HG03342 (cell line): ENCODE measurements at regions not wholly inside any gene's neighbourhood (a gene's known extent, or its start where the extent isn't known, plus 50 kb on each side); places are given as distances from the start of the nearest gene placed in this dataset.
"Not testable (repeated sequence)": the region's sequence is repeated elsewhere in the genome, so short reads cannot be mapped to it uniquely, and the experiment has no call there.

Experiments
- ATAC-seq: cut with Tn5 transposase; IDR thresholded peaks from one replicate; pipeline ENCODE4 v1.9.1; 2021; ENCODE audit warnings: mild to moderate bottlenecking, moderate library complexity; ENCODE audit not compliant: unreplicated experiment

DNA sequence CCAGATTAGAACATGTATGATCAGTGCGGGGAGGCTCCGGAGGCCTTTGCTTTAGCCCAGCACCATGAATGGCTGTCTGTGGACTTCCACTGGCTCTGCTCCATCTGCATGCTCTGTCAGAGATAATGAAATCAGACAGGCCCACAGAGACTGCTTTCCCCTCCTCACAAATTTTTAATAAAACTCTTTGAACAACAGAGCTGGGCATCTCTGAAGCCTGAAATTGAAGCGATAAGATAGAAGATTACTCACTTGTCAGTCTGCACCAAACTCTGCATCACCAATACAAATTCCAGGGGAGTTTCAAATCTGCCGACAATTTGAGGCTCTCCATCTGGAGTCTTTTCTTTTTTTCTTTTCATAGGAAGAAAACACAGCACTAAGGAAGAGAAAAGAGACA lies 110.0 kb downstream of the DYRK2 start:
- peak; percentile 22 for ATAC-seq

DNA sequence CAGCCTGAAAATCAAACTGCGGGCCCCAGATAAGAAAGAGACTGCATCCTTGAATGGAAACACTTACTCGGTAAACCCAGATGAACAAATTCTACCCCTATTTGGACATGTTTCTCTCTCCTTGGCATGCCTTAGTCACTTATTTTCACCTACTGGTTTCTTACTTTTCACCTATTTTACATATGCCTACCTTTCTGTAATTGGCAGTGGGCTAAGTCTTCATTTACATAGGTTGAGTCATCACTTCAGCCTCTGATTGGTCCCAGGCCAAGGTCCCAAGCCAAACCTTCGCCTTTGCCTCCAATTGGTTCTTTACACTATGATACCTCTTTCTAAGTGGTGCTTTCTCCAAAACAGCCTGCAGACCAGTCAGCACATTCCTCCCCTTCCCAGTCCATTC lies 111.3 kb downstream of the DYRK2 start:
- no peak for ATAC-seq

DNA sequence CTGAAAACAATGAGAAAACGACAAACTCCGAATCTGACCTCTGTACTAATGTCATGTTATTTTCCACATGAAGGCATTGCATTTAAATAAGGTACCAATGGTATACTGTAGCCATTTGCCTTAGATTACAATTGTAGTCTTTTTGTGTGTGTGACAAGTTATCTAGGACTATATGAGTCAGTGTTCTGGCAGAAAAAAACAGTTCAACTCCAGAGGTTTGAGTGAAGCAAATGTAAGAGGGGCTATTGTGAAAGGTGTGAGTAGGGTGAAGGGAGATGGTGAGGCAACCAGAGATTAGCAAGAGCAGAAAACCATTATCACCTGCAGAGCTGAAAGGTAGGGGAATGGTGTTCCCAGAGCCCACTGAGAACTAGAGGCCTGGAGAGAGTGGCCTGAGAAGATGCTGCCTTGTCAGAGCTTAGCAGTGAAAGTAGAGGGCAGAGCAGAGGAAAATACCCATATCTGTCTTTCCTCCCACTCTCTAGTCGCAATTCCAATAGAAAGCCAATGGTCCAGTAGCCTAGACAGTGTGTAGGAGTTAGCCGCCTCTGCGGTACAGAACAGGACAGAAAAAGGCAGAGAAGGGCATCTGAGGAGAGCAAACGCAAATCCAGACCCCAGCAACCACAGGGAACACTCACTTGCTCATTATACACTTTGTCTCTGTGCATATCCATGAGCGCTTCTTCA lies 112.2 kb downstream of the DYRK2 start:
- ATAC-seq, result no peak

DNA sequence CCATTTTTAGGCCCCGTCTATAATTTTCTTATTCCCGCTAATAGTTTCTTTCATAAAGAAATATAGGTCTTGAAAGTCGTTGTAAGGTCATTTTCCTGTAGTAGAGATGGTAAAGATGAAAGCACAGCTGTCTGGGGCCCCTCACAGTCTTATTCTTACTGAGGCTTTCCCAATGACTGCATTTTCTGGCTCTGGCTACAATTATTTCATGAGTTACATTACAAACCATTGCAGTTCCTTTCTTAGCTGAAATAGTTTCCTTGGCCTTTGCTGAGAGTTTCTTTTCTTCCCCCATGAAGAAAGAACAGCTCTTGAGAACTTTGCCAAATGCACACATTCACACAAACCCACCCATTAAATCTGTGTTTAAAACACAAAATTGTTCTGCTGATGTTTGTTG lies 113.0 kb downstream of the DYRK2 start:
- ATAC-seq, result no peak

DNA sequence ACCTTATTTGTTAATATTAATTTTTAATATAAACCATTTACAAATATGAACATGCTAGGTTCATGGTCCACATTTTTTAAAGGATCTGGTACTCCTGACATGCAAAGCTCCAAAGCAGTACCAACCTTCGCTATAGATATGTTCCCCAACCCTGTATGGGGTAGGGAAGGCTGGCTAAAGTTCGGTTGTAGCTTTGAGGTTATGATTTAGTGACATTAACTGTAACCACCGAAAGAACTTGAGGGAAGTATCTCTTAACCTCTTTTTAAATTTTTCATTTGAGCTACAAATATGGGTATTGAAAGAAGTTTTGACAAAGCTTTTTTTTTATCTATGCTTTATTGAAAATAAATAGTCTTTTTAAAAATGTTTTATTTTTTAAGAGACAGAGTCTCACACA lies 115.5 kb downstream of the DYRK2 start:
- ATAC-seq, result no peak

DNA sequence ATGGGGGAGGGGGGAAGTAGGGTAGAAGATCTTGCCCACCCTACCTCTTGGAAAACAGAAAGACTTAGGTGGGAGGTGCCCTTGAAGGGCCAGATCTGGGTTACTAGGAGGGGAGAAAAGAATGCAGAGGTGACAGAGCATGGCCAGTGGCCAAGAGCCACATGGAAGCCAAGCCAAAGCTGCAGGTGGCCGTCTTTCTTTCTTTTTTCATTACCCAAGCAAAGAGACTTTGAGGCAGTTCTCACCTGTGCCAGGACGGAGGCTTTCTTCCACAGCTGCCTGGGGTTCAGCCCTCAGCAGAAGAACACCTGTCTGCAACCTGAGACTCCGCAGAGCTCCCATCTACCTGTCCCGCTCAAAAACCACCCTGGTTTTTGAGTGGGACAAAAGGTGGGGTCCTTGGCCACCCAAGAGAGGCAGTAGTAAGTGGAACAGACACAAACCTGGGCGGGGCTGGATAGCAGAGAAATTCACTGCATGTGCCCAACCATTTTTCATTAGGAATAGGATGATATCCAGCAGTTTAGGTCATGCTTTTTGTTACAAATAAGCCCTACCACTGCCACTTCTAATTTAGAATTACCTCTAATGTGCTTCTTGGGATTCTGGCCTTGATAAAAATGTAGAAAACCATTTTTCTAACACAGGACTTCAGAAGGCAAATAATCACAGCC lies 116.5 kb downstream of the DYRK2 start:
- ATAC-seq, result no peak

DNA sequence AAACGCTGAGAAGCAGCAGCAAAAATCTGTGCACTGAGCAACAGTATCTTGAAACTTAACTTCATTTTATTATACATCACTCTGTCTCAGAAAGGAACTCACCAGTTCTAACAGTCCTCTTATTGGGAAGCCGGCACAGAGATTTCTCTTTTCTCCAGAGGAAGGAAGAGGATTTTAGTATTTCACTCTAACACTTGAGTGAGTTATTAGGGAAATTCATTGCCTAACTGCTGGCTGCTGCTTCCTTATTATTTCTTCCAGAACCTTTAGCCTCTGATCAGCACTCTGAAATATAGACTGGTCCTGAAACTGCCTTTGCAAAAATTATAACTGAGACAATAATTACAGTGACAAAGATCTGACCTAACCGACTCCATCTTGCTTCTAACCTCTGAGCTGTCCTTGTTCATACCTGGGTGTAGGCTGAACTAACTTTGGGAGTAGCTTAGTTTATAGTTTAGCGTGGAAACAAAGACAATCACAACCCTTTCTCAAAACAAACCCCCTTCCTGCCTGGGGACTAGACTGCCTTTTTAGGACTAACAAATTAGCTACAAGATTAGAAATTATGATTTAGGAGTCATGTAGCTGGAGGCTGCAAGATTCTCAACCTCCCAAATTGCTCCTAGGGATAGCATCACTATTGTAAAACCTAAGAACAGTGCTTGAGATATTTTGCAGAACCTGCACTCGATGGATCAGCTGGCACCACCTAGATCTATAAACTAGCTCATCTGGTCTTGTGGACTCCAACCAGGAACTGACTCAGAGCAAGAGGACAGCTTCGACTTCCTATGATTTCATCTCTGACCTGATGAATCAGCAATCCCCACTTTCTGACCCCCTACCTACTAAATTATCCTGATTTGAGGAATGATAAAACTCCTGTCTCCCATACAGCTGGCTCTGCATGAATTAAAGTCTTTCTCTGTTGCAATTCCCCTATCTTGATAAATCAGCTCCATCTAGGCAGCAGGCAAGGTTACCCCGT lies 117.5 kb downstream of the DYRK2 start:
- ATAC-seq, result no peak

DNA sequence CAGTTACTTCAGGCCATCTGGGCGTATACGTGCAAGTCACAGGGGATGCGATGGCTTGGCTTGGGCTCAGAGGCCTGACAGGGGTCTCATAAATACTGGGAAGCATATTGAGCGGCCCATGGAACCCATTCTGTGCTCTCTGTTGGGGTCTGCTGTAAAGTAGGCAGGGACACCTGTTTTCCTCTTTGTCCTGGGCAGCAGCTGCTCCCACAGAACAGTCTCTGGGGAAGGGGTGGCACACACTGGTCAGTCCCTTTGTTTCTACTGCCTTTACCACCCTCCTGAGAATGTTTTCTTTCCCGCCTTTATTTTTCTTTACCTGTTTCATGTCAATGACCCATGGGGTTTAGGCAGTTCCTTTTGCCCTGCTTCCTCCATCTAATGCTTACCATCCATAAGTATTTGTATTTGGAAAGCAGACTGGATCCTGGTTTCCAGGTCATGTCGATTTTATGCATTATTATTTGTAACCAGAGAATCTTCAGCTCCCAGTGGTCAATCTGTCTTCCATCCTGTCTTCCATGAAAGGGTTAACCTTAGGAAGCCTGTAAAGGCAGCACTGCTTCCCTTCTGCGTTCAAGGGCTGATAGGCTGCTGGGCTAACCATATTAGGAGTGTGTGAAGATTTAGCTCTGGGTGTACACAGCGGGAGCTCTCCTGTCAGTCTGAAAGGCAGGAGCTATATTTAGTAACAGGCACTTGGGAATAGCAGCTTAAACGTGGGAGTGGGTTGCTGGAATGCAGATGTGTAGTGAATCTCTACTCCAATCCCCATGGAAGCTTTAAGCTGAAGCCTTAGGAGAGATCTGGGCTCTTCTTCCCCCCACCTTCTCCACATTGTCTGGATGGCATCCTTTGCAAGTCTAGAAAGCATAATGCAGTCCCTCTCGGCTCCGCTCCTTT lies 124.0 kb downstream of the DYRK2 start:
- ATAC-seq, result no peak

DNA sequence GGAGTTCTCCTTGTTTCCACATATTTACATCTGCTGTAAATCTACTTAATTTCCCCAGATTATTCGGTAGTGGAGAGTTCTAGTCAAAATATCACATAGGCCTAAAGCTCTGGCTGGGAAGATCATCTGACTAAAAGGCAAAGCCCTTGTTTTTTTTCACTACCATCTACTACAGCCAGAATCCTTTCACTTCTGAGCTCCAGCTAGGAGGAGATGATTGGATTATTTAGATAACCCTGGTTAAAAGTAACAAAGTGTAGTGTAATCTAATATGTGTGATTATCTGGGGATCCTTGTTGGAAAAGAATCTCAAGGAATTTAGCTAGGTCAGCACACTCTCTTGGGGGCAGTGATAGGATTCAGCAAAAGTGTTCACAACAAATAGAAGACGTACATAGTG lies 125.4 kb downstream of the DYRK2 start:
- ATAC-seq, result no peak

DNA sequence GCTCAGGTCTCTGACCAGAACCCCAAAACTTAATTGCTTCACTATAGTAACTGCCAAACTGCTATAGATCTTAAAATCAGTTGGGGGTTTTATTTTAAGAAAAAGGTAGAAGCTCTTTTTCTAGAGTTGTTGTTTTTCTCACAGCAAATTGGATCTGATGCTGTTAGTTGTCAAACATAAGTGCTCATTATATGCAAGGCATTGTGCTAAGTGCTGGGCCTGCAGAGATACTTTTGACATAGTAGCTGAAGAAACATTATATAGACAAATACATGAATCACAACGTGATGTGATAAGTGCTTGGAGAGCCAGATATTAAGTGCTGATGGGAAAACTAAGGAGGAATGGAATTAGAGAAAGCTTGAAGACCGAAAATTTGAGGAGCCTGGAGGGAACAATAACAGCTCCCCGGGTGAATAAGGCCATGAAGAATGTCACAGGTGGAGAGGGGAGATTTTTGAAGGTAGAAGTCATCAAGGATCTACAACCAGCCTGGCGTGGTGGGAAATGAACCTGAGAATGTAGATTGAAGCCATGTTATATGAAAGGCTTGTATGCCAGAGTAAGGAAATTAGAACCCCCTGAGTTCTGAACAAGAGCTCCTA lies 126.5 kb downstream of the DYRK2 start:
- no peak for ATAC-seq

DNA sequence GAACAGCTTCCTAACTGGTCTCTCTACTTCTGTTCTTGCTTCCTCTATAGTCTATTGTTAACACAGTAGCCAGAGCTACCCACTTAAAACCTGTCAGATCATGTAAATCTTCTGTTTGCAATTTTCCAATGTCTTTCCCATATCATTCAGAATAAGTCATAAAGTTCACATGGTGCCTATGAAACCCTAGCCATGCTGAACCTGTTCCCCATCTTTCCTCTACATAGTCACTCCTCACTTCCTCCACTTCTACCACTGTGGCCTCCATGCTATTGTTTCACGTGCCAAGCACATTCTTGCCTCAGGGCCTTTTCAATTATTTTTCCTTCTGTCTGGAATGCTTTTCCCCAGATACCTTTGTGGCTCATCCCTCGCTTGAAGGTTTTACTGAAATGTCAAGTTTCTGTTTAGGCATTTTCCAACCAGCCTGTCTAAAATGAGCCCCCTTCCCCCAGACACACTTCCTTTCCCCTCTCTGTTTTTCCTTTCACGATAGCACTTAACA lies 132.1 kb downstream of the DYRK2 start:
- no peak for ATAC-seq

DNA sequence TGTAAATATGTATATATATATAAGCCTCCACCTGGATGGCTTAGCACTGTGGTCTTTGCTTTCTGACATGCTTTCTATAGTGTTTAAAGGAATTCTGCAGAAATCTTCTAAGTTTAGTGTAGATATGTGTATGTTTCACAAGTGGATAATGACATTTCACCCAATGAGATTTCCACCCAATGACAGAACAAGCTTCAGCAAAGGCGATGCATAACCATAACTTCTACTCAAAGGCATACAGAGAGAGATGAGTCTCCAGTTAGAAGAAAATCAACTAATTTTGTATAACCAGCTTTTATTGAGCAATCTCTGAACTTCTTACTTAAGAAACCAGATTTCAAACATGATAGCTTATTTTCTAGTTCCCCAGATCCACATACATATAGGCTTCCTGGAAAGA lies 134.0 kb downstream of the DYRK2 start:
- ATAC-seq, result no peak

DNA sequence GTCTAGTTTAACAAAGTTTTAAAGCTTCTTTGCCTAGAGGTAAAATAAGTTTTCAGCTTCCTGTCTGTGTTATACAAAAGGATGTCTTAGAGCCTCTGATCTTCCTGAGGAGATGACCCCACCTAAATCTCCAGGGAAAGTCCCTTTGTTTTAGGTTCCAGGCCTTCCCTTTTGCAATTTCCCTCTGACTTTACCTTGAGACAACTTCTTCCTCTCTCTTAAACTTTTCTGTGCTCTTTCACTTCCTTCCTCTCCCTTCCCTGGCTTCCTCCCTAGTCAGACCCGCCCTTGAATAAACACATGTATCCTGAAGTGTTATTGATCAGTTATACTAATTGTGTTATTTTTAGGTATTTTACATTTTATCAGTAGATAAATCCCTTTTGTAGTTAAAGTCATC lies 134.8 kb downstream of the DYRK2 start:
- no peak for ATAC-seq

DNA sequence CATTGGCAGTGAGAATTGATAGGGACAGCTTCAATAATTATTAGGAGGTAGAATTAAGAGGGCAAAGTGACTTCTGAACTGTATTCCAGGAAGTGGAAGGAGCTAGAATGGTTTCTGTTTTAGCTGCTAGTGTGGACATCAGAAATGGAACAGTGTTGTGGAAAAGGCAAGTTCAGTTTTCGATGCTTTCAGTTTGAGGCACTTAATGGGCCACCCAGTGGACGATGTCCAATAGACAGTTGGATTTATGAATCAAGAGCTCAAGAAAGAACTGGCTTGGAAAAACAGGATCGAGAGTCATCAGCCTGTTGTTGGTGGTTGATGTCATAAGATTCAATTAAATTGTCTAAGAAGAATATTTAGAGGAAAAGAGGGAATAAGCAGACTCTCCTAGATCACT lies 136.3 kb downstream of the DYRK2 start:
- no peak for ATAC-seq

DNA sequence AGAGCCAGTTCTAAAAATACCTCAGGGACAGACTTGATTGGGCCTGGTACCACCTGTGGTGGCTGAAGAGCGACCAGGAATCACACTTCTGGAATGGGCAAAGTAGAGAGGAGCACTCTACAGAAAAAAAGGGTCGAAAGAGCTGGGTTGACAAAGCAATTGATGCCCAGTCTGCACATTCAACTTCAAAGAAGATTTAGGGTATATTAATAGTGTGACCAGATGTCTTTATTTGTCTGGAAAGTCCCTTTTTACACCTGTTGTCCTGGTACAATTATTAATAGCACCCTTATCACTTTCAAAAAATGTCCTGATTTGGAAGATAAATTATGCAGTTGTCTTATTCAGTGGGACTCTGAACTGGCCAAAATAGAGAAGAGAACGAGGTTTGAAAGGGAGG lies 137.5 kb downstream of the DYRK2 start:
- ATAC-seq, result no peak

DNA sequence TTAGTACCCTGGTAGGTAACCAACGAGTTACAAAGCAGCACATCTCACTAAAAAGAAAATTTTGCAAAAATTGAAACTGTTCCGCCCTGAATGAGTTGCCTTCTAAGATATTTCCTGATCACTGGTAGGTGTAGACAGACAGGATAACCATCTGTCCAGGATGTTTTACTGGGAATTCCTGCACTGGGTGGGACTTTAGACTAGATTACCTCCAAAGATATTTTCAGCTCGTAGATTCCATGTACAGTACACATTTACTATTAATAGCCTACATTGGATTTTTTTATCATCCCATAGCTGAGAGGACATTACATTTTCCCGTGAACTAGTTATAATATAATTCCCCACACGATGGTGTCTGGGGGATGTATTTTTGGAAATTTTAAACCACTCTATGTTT lies 139.6 kb downstream of the DYRK2 start:
- no peak for ATAC-seq

DNA sequence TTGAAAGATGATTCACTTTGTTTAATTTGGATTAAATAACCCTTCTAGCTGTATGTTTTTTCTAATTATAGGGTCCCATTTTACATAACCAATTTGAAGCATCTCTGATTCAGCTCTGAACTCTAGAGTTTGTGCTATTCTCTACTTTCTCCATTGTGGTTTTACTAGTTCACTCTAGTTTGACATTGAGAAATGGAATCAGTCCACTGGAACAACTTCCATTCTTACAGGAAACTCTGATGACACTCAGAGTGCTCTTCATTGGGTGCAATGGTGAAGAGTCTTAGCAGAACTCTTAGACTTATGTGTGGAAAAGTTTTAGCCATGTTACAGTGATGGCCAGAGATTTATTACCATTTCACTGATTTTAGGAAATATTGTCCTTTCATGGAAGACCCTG lies 140.7 kb downstream of the DYRK2 start:
- no peak for ATAC-seq

DNA sequence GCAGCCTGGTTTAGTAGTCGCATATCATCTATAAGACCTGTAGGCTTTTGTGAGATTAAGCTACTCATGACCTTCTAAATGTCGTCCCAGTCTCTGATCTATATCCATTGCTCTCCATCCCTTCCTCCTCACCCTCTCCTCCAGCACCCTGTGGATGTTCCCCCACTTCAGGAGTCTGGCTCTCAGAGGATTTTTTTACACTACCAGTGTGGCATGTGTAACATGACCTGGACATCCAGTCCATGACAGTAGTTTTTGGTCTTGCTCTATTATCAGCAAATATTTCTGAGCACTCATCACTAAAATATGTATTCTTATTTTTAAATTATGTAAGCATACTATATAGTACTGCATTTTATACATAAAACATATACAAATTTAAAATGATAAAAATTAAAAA lies 142.1 kb downstream of the DYRK2 start:
- ATAC-seq, result no peak

DNA sequence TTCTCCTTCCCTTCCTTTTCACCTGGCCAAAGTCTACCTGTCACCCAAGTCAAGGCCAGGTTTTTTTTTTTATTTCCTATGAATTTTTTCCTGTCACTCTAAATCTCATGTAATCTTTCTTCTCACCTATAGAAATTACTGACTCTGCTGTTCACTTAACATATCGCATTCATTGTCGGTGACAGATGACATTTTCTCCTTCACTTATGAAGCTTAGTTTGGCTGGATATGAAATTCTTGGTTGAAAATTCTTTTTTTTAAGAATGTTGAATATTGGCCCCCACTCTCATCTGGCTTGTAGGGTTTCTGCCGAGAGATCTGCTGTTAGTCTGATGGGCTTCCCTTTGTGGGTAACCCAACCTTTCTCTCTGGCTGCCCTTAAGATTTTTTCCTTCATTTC lies 142.8 kb downstream of the DYRK2 start:
- not testable (repeated sequence) for ATAC-seq

DNA sequence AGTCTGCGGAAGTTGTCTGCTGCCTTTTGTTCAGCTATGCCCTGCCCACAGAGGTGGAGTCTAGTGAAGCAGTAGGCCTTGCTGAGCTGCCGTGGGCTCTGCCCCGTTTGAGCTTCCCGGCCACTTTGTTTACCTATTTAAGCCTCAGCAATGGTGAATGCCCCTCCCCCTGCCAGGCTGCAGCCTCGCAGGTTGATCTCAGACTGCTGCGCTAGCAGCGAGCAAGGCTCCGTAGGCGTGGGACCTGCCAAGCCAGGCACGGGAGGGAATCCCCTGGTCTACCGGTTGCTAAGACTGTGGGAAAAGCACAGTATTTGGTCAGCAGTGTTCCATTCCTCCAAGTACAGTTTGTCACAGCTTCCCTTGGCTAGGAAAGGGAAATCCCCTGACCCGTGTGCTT lies 143.6 kb downstream of the DYRK2 start:
- no peak for ATAC-seq
